Stimulated activated CD8-positive, alpha-beta memory T cell treated with anti-CD3 and anti-CD28 coated beads, Interleukin-15, amount 100 ng/mL, for 24 hours (primary cell): ENCODE measurements at regions not wholly inside any gene's neighbourhood (a gene's known extent, or its start where the extent isn't known, plus 50 kb on each side); places are given as distances from the start of the nearest gene placed in this dataset.

Experiments
- DNase-seq: peaks from one replicate; pipeline ENCODE4 v3.0.0-alpha.2; 2020; ENCODE audit warnings: low read depth

DNA sequence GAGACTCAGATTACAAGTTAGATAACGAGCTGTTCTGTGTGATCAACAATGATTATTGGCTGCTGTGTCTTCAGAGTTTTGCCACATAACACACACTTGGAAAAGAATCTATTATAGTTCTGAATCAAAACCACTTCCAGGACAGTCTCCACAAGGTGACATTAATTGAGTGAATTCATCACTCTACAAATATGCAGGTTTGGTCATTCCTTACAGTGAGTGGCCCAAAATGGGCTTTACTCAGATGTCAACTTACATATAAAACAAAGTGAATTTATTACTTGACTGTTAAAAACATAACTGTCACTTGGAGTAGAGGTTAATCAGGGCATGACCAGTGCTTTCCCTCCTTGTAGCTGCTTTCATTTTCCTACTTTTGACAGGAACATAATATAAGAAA, 984.3 kb downstream of the REEP3 start:
- DNase-seq: no peak

DNA sequence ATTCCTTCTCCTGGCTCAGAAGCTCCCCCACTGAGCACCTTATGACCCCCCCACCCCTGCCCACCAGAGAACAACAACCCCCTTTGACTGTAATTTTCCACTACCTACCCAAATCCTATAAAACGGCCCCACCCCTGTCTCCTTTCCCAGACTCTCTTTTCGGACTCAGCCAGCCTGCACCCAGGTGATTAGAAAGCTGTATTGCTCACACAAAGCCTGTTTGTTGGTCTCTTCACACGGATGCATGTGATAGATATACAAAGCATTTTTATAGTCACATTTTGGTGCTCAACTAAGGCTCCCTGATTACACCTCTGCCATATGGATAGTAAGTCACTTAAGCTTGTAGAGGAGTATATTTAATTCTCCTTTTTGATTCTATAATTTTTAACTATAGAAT, 985.8 kb downstream of the REEP3 start:
- no peak for DNase-seq

DNA sequence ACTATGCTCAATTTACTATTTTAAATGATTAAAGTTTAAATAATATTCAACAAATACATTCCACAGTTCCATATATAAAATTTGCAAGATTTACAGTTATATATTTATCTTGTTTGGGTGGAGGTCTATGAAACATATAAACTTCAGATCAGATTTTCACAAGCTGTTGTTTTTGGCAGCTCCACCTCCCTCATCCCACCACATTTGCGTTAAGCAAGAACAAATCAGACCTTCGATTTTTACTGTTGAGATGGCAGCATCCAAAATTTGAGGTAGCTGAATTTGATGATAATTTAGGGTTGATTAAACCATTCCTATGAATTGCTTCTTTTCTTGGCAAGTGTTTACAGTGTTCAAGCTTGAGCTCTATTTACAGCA, 986.4 kb downstream of the REEP3 start:
- no peak for DNase-seq

- DNase-seq: no peak
These were observed 986.9 kb downstream of the REEP3 start for GRCh38 chr10:64508029-64508661.

GRCh38 chr10:64515970-64516699, 994.9 kb downstream of the REEP3 start:
- no peak for DNase-seq

DNA sequence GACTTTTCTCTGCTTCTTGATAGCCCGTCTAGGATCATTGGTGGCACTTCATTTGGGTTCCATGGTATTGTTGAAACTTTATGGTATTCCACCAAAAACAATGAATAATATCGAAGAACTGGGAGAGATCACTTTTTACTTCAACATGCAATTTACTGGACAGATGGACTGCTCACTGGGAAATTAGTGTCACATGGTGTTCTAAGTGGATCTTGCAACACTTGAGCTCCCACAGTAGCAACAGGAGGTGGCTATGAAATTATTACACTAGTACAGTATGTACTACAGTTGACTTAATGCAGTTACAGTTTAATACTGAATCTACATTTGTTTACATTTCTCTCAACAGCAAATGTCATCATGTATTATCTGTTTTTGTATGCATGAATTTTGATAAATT, 997.3 kb downstream of the REEP3 start:
- DNase-seq: no peak

DNA sequence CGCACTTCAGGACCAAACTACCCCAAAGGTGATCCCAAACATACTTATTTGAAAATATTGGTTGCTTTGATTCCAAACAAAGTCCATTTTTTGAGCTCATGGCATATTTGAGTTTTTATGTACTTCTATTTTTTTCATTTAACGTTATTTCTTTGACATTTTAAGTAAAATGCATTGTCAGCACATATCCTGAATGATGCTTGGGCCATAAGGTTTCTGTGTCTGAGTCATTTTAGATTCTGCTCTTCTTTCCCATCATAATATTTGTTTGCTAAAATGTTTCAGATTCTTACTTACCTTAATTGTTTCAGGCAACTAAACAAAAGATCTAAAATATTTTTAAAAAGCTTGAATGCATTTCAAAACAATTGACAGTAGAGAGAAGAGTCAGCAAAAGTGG, 998.2 kb downstream of the REEP3 start:
- DNase-seq: no peak

GRCh38 chr10:64519831-64520230, 998.6 kb downstream of the REEP3 start:
- no peak for DNase-seq

- DNase-seq: no peak
These were observed 1002.0 kb downstream of the REEP3 start for GRCh38 chr10:64523065-64523759.

DNA sequence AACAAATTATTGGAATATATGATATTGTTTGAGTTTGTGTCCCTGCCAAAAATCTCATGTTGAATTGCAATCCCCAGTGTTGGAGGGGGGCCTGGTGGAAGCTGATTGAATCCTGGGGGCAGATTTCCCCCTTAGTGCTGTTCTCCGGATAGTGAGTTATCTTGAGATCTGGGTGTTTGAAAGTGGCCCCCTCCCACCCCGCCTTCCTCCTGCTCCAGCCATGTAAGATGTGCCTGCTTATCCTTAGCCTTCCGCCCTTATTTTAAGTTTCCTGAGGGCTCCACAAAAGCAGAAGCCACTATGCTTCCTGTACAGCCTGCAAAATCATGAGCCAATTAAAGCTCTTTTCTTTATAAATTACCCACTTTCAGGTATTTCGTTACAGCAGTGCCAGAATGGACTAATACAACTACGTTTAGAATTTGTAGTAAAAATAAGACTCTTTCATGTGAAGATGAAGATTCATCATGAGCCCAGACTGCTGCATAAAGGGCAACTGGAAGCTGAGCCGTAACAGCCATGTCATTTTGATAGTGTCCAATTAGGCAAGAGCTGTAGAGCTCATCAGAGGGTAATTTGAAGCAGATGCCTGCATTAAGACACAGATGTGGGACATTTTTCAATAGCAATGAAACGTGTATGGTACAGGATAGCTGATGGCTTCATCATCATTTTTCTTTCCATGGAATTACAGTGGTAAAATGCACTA, 1007.2 kb downstream of the REEP3 start:
- DNase-seq: no peak

DNA sequence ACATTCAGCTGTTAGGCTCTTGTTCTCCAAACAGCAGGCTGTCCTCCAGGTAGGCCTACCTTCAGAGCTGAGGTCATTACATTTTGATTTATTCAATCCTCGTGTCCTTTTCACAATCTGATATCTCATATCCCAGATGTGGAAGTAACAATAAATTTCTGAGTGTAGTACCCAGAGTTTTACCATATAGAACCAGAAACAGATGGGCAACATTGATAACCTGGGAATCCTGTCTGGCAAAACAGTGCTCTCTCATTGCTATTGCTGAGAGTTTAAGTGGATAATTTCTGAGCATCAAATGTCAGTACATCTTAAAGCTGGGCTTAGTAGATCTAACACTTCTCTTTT, 1007.8 kb downstream of the REEP3 start:
- DNase-seq: no peak

DNA sequence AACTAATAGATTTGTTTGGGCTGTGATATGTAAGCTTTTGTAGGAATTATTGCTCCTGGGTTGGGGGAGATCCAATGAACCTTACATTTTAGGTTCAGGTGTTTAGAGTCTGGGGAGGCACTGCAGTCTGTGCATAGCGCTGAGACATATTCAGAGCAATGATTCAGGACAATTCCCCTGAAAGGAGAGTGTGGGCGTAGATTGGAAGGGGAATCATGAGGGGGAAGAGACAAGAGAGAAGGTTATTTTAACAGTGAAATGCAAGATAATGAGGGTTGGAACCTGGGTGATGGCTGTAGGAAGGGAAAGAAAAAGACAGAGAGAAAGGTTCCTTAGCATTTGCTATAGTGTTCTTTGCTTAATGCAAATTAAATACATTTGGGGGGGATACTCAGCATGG, 1013.4 kb downstream of the REEP3 start:
- DNase-seq: no peak

DNA sequence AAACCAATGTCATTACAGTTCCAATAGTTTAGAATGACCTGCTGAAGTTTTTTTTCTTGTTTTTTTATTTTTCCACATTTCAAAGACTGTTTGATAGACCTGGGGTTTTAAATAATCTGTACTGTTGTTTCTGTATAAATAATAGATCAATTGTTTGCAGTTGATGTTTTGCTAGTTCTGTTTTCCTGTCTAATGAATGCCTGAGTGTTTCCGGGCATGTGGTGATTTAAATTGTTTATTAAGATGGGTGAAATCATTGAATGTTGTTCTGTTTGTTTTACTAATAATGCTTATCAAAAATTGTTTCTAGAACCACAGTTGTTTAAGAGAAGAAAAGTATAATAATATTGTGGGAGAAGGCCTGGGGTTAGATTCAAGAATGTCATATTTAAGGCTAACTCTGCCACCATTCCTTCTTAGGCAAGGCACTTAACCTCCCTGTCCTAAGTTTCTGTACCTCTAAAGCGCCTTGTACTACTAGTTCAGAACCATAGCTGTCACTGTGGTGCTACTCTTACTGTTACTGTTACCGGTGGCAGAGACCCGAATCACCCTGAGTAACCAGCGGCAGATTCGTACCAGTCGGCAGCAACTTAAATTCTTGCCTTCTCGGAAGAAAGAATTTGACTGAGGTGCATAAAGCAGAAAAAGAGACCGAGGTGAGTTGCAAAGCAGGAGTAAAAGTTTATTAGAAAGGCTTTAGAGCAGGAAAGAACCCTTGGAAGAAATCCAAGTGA, 1014.1 kb downstream of the REEP3 start:
- no peak for DNase-seq

GRCh38 chr10:64537112-64537511, 1015.9 kb downstream of the REEP3 start:
- DNase-seq: no peak

DNA sequence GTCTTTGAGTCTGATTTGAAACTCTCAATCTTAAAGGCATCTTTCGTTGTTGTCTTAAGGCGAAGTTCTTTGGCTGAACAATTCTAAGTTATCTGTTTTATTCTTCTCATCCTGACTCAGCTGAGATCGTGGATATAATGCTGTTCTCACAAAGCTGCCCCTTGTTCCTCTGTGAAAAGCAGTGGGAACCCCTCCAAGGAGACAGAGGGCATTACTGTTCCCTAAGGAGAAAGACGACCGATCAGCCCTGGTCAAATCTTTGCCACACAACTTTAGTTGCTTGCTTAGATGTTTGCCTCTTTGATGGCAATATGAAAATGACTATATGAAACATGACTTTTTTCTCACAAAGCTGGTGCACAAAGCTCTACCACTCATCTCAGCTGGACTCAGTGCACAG, 1016.7 kb downstream of the REEP3 start:
- DNase-seq: no peak

- no peak for DNase-seq
These were observed 1024.9 kb downstream of the REEP3 start for GRCh38 chr10:64546073-64546472.

DNA sequence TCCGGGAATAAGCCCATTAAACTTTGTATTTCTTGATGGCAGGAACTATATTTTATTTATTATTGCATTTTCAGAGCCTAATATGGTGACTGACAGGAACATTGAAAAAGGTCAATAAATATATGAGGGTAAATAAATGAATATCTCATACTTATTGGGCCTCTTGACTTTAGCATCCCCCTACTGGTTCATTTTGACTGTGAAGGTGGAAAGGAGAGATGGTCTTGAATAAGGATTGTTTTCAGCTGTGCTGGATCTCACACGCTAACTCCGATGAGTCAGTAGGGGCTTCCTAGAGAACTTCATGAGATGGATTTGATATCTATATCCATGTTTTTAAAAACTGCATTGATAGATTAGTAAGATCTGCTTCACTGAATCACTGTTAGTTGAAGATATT, 1026.0 kb downstream of the REEP3 start:
- DNase-seq: no peak

- no peak for DNase-seq
These were observed 1034.5 kb downstream of the REEP3 start for GRCh38 chr10:64555666-64556065.

DNA sequence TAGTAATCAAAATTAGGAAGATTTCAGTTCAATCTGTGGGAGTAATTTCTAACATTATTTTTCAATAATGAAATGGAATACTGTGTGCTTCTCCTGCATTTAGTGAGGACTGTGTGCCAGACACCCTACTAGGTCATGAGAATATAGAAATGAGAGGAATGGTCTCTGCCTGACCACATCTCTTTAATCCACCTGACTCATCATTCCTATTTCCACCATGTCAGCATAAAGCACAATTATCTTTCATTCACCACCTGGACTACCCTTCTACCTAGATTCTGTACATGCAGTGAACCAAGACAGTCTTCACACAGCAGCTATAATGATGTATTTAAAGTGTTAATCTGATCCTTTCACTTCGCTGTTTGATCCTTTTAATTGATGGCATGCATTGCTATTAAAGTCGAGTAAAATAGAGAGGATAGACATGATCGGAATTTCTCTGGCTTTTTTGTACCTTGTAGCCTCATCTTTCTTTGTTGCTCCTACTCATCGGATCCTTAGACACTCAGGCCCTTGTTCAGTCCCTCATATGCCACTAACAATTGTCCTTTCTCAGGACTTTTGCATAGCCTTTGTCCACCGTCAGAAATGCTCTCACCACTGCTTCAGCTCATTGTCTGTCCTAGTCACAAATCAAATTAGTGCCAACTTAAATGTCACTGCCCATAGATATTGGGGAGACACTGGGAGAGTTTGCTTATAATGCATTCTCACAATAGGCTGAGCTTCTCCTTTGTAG, 1037.1 kb downstream of the REEP3 start:
- DNase-seq: no peak

GRCh38 chr10:64571056-64571455, 1049.9 kb downstream of the REEP3 start:
- no peak for DNase-seq

- DNase-seq: no peak
These were observed 1052.6 kb downstream of the REEP3 start for GRCh38 chr10:64573623-64574325.
